Uterus (tissue), 2 donors: ENCODE measurements at regions not wholly inside any gene's neighbourhood (a gene's known extent, or its start where the extent isn't known, plus 50 kb on each side); places are given as distances from the start of the nearest gene placed in this dataset.

ENCODE experiments used
- POLR2A ChIP-seq, 2 donors: fragments of 450-650 bp; IDR thresholded peaks; one replicate each; pipeline ENCODE4 v1.6.1; 2016; ENCODE audit warnings: antibody characterized with exemption in 2 of 2, mild to moderate bottlenecking in 1 of 2, moderate library complexity in 1 of 2
- TF ChIP-seq, protein P1 (sequence below), 4 experiments: fragments of 200-600 bp in 2 of 4; fragments of 450-650 bp in 2 of 4; sonication (generic) in 2 of 4; IDR thresholded peaks; one replicate each; pipeline ENCODE4 v1.5.1; 2016 to 2019; ENCODE audit warnings: antibody characterized with exemption in 4 of 4, mild to moderate bottlenecking in 2 of 4, moderate library complexity in 1 of 4

- TF ChIP-seq, protein P1, sequence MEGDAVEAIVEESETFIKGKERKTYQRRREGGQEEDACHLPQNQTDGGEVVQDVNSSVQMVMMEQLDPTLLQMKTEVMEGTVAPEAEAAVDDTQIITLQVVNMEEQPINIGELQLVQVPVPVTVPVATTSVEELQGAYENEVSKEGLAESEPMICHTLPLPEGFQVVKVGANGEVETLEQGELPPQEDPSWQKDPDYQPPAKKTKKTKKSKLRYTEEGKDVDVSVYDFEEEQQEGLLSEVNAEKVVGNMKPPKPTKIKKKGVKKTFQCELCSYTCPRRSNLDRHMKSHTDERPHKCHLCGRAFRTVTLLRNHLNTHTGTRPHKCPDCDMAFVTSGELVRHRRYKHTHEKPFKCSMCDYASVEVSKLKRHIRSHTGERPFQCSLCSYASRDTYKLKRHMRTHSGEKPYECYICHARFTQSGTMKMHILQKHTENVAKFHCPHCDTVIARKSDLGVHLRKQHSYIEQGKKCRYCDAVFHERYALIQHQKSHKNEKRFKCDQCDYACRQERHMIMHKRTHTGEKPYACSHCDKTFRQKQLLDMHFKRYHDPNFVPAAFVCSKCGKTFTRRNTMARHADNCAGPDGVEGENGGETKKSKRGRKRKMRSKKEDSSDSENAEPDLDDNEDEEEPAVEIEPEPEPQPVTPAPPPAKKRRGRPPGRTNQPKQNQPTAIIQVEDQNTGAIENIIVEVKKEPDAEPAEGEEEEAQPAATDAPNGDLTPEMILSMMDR (IDR thresholded peaks at IDR 0.05), result no peak
- no peak for TF ChIP-seq POLR2A (IDR thresholded peaks at IDR 0.05)
Observed at GRCh38 chr18:39594206-39594605, 2028.6 kb upstream of the CELF4 start.
